ENCODE measurements at regions not wholly inside any gene's neighbourhood (a gene's known extent, or its start where the extent isn't known, plus 50 kb on each side); places are given as distances from the start of the nearest gene placed in this dataset.

- Histone ChIP-seq H3K27ac (ENCODE audit: low read length) (no peak overlapping the region), H3K27me3 (ENCODE audit: control insufficient read depth, insufficient read depth, low read length) (no peaks in the 10 kb centered on the region), H3K4me3 (ENCODE audit: low read depth in 2 of 2, low read length in 2 of 2) (no peak overlapping the region), H3K36me3 (ENCODE audit: control insufficient read depth, insufficient read depth, low read length) (no peaks in the 10 kb centered on the region), H3K4me1 (ENCODE audit: control insufficient read depth, insufficient read depth, low read length) (no peaks in the 10 kb centered on the region), H3K9me3 (ENCODE audit: control insufficient read depth, insufficient read depth, low read depth, low read length) (no peaks in the 10 kb centered on the region)
- CTCF ChIA-PET = no interaction called here
- POLR2A ChIA-PET = no interaction called here
- no peak for TF ChIP-seq TCF7L2 (IDR thresholded peaks at IDR 0.05; ENCODE audit: low read depth, low read length)
- TF ChIP-seq POLR2AphosphoS5 (IDR thresholded peaks at IDR 0.05; ENCODE audit: low read depth, low read length) = no peak
- TF ChIP-seq SIN3A (IDR thresholded peaks at IDR 0.05; ENCODE audit: borderline replicate concordance, insufficient read depth, low read depth, low read length) = no peak
- TF ChIP-seq REST (IDR thresholded peaks at IDR 0.05; ENCODE audit: insufficient read depth in 1 of 2, low read depth in 2 of 2, low read length in 1 of 2) = no peak
- TF ChIP-seq CTCF (IDR thresholded peaks at IDR 0.05) = no peak
- in situ Hi-C loops (cut with HindIII; ENCODE audit: low pct_unique_long_range_greater_than_20kb, low sequenced_read_pairs) (no loop called here), intact Hi-C loops (cut with micrococcal nuclease; ENCODE audit: unreplicated experiment) (no loop called here)
- ATAC-seq (no peak), DNase-seq (ENCODE audit: low read depth, low spot score) (no peak)
- BruUV-seq (replicated peaks) = no TSS peak
Observed at GRCh38 chr4:64880557-64880956, 471.3 kb upstream of the TECRL start.

GRCh38 chr4:64876021-64876420, 466.8 kb upstream of the TECRL start:
- Histone ChIP-seq H3K9me3 (ENCODE audit: control insufficient read depth, insufficient read depth, low read depth, low read length) (no peaks in the 10 kb centered on the region), H3K4me3 (ENCODE audit: low read depth in 2 of 2, low read length in 2 of 2) (no peak overlapping the region), H3K4me1 (ENCODE audit: control insufficient read depth, insufficient read depth, low read length) (no peaks in the 10 kb centered on the region), H3K27ac (ENCODE audit: low read length) (no peak overlapping the region), H3K36me3 (ENCODE audit: control insufficient read depth, insufficient read depth, low read length) (no peaks in the 10 kb centered on the region), H3K27me3 (ENCODE audit: control insufficient read depth, insufficient read depth, low read length) (no peaks in the 10 kb centered on the region)
- ATAC-seq (no peak), DNase-seq (ENCODE audit: low read depth, low spot score) (no peak)
- CTCF ChIA-PET = no interaction called here
- in situ Hi-C loops (cut with HindIII; ENCODE audit: low pct_unique_long_range_greater_than_20kb, low sequenced_read_pairs) = no loop called here
- intact Hi-C loops (cut with micrococcal nuclease; ENCODE audit: unreplicated experiment) = no loop called here
- no TSS peak for BruUV-seq (replicated peaks)
- POLR2A ChIA-PET = no interaction called here
- no peak for TF ChIP-seq TCF7L2 (IDR thresholded peaks at IDR 0.05; ENCODE audit: low read depth, low read length)
- TF ChIP-seq CTCF (IDR thresholded peaks at IDR 0.05) = no peak
- TF ChIP-seq POLR2AphosphoS5 (IDR thresholded peaks at IDR 0.05; ENCODE audit: low read depth, low read length) = no peak
- no peak for TF ChIP-seq REST (IDR thresholded peaks at IDR 0.05; ENCODE audit: insufficient read depth in 1 of 2, low read depth in 2 of 2, low read length in 1 of 2)
- TF ChIP-seq SIN3A (IDR thresholded peaks at IDR 0.05; ENCODE audit: borderline replicate concordance, insufficient read depth, low read depth, low read length) = no peak

Measured in Panc1 (cell line).